Skin epidermis (tissue), 12 donors: ENCODE measurements at regions not wholly inside any gene's neighbourhood (a gene's known extent, or its start where the extent isn't known, plus 50 kb on each side); places are given as distances from the start of the nearest gene placed in this dataset.
"Not testable (repeated sequence)": the region's sequence is repeated elsewhere in the genome, so short reads cannot be mapped to it uniquely, and the experiment has no call there.

ENCODE experiments used
- H3K27ac ChIP-seq, 21 experiments: fragments of 200-600 bp; sonication (generic) in 11 of 21; one replicate each; pipeline ENCODE4 v1.5.0; 2020; ENCODE audit warnings: mild to moderate bottlenecking in 3 of 21, inconsistent platforms in 2 of 21, moderate library complexity in 2 of 21
- H3K4me3 ChIP-seq, 7 experiments: fragments of 200-600 bp; sonication (generic) in 2 of 7; one replicate each; pipeline ENCODE4 v1.5.0; 2020; ENCODE audit warnings: inconsistent platforms in 2 of 7, mild to moderate bottlenecking in 2 of 7, moderate library complexity in 1 of 7

- H3K4me3 ChIP-seq: no peak overlapping the region
Measured at GRCh38 chr2:193463011-193463410, 1268.3 kb upstream of the TMEFF2 start.

GRCh38 chr2:193462411-193462810 lies 1267.7 kb upstream of the TMEFF2 start:
- Histone ChIP-seq H3K4me3 (no peak overlapping the region), H3K27ac (no peak overlapping the region)

More at GRCh38 chr2:193463011-193463410, 1268.3 kb upstream of the TMEFF2 start:
- no peak overlapping the region for H3K27ac ChIP-seq

GRCh38 chr2:193461431-193461934 lies 1266.8 kb upstream of the TMEFF2 start:
- no peak overlapping the region for H3K4me3 ChIP-seq
- no peak overlapping the region for H3K27ac ChIP-seq

GRCh38 chr2:193446967-193447366 lies 1252.2 kb upstream of the TMEFF2 start:
- H3K27ac ChIP-seq: no peak overlapping the region
- H3K4me3 ChIP-seq: no peak overlapping the region

GRCh38 chr2:193442293-193442692 lies 1247.6 kb upstream of the TMEFF2 start:
- Histone ChIP-seq H3K27ac (no peak overlapping the region), H3K4me3 (no peak overlapping the region)

GRCh38 chr2:193428336-193428818 lies 1233.6 kb upstream of the TMEFF2 start:
- Histone ChIP-seq H3K27ac (no peak overlapping the region), H3K4me3 (no peak overlapping the region)

- not testable (repeated sequence) for H3K4me3 ChIP-seq, H3K27ac ChIP-seq
Measured at GRCh38 chr2:193412368-193412767, 1217.6 kb upstream of the TMEFF2 start.

- H3K27ac ChIP-seq: no peak overlapping the region
- no peak overlapping the region for H3K4me3 ChIP-seq
Measured at GRCh38 chr2:193409951-193410350, 1215.2 kb upstream of the TMEFF2 start.

GRCh38 chr2:193382583-193382982 lies 1187.8 kb upstream of the TMEFF2 start:
- Histone ChIP-seq H3K4me3 (no peak overlapping the region), H3K27ac (no peak overlapping the region)

- H3K4me3 ChIP-seq: no peak overlapping the region
- H3K27ac ChIP-seq: no peak overlapping the region
Measured at GRCh38 chr2:193377789-193378188, 1183.1 kb upstream of the TMEFF2 start.

- no peak overlapping the region for H3K27ac ChIP-seq
- no peak overlapping the region for H3K4me3 ChIP-seq
Measured at GRCh38 chr2:193373120-193373519, 1178.4 kb upstream of the TMEFF2 start.

GRCh38 chr2:193371200-193371599 lies 1176.5 kb upstream of the TMEFF2 start:
- Histone ChIP-seq H3K27ac (no peak overlapping the region), H3K4me3 (no peak overlapping the region)

- no peak overlapping the region for H3K27ac ChIP-seq
- no peak overlapping the region for H3K4me3 ChIP-seq
Measured at GRCh38 chr2:193368615-193369014, 1173.9 kb upstream of the TMEFF2 start.

GRCh38 chr2:193357508-193357907 lies 1162.8 kb upstream of the TMEFF2 start:
- H3K27ac ChIP-seq: no peak overlapping the region
- H3K4me3 ChIP-seq: no peak overlapping the region

- not testable (repeated sequence) for H3K27ac ChIP-seq, H3K4me3 ChIP-seq
Measured at GRCh38 chr2:193352665-193353242, 1158.0 kb upstream of the TMEFF2 start.

GRCh38 chr2:193350509-193350908 lies 1155.8 kb upstream of the TMEFF2 start:
- Histone ChIP-seq H3K27ac (no peak overlapping the region), H3K4me3 (no peak overlapping the region)

GRCh38 chr2:193349642-193350041 lies 1154.9 kb upstream of the TMEFF2 start:
- Histone ChIP-seq H3K27ac (no peak overlapping the region), H3K4me3 (no peak overlapping the region)

- peak overlapping the region in 2 of 21 experiments; percentile 12 to 26 for H3K27ac ChIP-seq
- H3K4me3 ChIP-seq: peak overlapping the region in 4 of 7 experiments; percentile 20 to 41 (median 26)
Measured at GRCh38 chr2:193348055-193348454, 1153.3 kb upstream of the TMEFF2 start.

- no peak overlapping the region for H3K27ac ChIP-seq
Measured at GRCh38 chr2:193336781-193337180, 1142.0 kb upstream of the TMEFF2 start.

GRCh38 chr2:193334401-193334800 lies 1139.7 kb upstream of the TMEFF2 start:
- Histone ChIP-seq H3K27ac (no peak overlapping the region), H3K4me3 (no peak overlapping the region)

More at GRCh38 chr2:193336781-193337180, 1142.0 kb upstream of the TMEFF2 start:
- no peak overlapping the region for H3K4me3 ChIP-seq

- H3K27ac ChIP-seq: no peak overlapping the region
- H3K4me3 ChIP-seq: no peak overlapping the region
Measured at GRCh38 chr2:193333539-193333938, 1138.8 kb upstream of the TMEFF2 start.

GRCh38 chr2:193332941-193333340 lies 1138.2 kb upstream of the TMEFF2 start:
- Histone ChIP-seq H3K4me3 (no peak overlapping the region), H3K27ac (no peak overlapping the region)
